ENCODE measurements at regions not wholly inside any gene's neighbourhood (a gene's known extent, or its start where the extent isn't known, plus 50 kb on each side); places are given as distances from the start of the nearest gene placed in this dataset.

DNA sequence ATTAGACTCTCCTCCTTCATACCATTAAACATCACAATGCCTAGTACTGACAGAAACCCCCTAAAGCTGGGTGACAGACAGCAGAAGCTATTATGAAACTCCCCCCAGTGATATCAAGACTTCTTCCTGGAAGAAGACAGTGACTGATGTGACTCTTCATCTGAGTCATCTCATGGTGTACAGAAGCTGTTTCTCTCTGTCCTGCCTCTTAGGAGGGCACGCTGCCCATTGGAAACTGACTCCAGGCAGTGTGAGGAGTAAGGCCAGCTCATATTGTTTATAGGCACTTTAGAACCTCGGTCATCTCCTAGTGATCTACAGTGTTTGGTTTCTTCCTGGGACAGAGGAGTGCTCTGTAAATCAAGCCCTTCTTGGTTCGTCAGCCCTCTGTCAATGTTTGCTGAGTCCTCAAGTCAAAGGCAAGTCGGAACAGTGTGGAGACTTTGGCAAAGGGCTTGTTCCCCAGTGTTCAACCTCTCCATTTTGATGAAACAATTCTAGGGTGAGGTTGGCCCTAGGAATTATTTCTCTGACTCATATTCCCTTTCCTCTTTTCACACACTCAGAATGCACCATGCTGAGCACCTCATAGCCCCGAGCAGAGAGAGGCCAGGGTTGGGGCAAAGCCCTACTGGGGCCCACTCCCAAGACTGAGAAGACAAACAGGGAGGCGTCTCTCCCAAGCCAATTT, 172.5 kb upstream of the TMEM45B start:
- in situ Hi-C loops (cut with MboI) (no loop called here), intact Hi-C loops (cut with micrococcal nuclease; ENCODE audit: unreplicated experiment) (no loop called here)
- no peaks in the 10 kb centered on the region for H4K20me1 ChIP-seq (ENCODE audit: control insufficient read depth, insufficient read depth)
- no peak overlapping the region for H3K27ac ChIP-seq (ENCODE audit: control insufficient read depth, insufficient read depth)
- RAD21 ChIA-PET (ENCODE audit: unreplicated experiment), result no interaction called here
- no peaks in the 10 kb centered on the region for H3K9me3 ChIP-seq (replicated peaks; ENCODE audit: control insufficient read depth, insufficient read depth, low read length)
- DNase-seq (ENCODE audit: low read depth, low spot score), result no peak
- ATAC-seq, result no peak
- no peak overlapping the region for H3K4me2 ChIP-seq (ENCODE audit: control insufficient read depth, insufficient read depth)
- H3K4me3 ChIP-seq, result no peak overlapping the region
- H3K27me3 ChIP-seq (replicated peaks in 1 of 2; ENCODE audit: control insufficient read depth in 2 of 2, insufficient read depth in 2 of 2, low read length in 1 of 2), result peaks cover 0 to 1% of the 10 kb centered on the region in 2 experiments; a peak in 1 of 4 replicates
- no peak overlapping the region for H3K9ac ChIP-seq (ENCODE audit: control insufficient read depth, insufficient read depth, low read length)
- CTCF ChIA-PET, result no interaction called here
- no peaks in the 10 kb centered on the region for H3K79me2 ChIP-seq (ENCODE audit: control insufficient read depth, insufficient read depth, low read length)
- SMC1A ChIA-PET (ENCODE audit: uncharacterized antibody, unreplicated experiment), result no interaction called here
- BruUV-seq (replicated peaks), result no TSS peak
- POLR2A ChIA-PET, result no interaction called here
- no peak overlapping the region for H2AFZ ChIP-seq (ENCODE audit: control insufficient read depth, low read depth, low read length)
- TF ChIP-seq, protein P1, sequence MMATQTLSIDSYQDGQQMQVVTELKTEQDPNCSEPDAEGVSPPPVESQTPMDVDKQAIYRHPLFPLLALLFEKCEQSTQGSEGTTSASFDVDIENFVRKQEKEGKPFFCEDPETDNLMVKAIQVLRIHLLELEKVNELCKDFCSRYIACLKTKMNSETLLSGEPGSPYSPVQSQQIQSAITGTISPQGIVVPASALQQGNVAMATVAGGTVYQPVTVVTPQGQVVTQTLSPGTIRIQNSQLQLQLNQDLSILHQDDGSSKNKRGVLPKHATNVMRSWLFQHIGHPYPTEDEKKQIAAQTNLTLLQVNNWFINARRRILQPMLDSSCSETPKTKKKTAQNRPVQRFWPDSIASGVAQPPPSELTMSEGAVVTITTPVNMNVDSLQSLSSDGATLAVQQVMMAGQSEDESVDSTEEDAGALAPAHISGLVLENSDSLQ (IDR thresholded peaks at IDR 0.05), result peak; percentile 48
- TF ChIP-seq, protein P2, sequence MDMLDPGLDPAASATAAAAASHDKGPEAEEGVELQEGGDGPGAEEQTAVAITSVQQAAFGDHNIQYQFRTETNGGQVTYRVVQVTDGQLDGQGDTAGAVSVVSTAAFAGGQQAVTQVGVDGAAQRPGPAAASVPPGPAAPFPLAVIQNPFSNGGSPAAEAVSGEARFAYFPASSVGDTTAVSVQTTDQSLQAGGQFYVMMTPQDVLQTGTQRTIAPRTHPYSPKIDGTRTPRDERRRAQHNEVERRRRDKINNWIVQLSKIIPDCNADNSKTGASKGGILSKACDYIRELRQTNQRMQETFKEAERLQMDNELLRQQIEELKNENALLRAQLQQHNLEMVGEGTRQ (IDR thresholded peaks at IDR 0.05; ENCODE audit: borderline replicate concordance, low read depth, low read length), result no peak
- TF ChIP-seq, protein P3, sequence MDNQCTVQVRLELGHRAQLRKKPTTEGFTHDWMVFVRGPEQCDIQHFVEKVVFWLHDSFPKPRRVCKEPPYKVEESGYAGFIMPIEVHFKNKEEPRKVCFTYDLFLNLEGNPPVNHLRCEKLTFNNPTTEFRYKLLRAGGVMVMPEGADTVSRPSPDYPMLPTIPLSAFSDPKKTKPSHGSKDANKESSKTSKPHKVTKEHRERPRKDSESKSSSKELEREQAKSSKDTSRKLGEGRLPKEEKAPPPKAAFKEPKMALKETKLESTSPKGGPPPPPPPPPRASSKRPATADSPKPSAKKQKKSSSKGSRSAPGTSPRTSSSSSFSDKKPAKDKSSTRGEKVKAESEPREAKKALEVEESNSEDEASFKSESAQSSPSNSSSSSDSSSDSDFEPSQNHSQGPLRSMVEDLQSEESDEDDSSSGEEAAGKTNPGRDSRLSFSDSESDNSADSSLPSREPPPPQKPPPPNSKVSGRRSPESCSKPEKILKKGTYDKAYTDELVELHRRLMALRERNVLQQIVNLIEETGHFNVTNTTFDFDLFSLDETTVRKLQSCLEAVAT (IDR thresholded peaks at IDR 0.05), result no peak
- H3K36me3 ChIP-seq (ENCODE audit: control insufficient read depth in 2 of 2, insufficient read depth in 2 of 2, low read length in 1 of 2), result no peaks in the 10 kb centered on the region
- 0% methylated on average over 6 of the region's 6 CpGs for WGBS (ENCODE audit: insufficient coverage, insufficient replicate concordance, low lambda C conversion rate, missing lambda C conversion rate)
- no peaks in the 10 kb centered on the region for H3K4me1 ChIP-seq (ENCODE audit: control insufficient read depth, insufficient read depth, low read length)
- no peak for FAIRE-seq
